Occipital lobe (tissue), 1 donor: ENCODE measurements at regions not wholly inside any gene's neighbourhood (a gene's known extent, or its start where the extent isn't known, plus 50 kb on each side); places are given as distances from the start of the nearest gene placed in this dataset.
"Not testable (repeated sequence)": the region's sequence is repeated elsewhere in the genome, so short reads cannot be mapped to it uniquely, and the experiment has no call there.

Experiments used
- DNase-seq: peaks from one replicate; lab custom pipeline; 2025; lab: John Stamatoyannopoulos, UW

DNA sequence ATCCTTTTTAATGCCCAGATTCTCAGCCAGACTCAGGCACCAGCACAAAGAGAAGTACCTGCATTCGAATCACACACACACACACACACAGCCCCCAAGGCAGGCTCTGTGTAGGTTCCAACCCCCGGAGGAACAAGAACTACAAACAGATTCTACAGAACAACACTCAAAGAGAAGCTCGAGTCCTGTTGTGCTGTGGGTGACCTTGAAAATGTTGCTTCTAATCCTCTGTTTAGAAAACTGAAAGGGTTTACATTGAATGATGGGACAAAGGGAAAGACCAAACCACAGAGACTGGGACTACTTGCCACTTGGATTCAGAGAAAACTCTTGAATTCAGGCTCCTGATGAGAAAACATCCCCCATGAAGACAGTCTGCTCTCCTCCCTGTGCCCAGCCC lies 568.8 kb upstream of the C16orf82 start:
- no peak for DNase-seq

- DNase-seq: no peak
Observed at GRCh38 chr16:26500326-26500725, 566.4 kb upstream of the C16orf82 start.

- DNase-seq: no peak
Observed at GRCh38 chr16:26505496-26505895, 561.2 kb upstream of the C16orf82 start.

DNA sequence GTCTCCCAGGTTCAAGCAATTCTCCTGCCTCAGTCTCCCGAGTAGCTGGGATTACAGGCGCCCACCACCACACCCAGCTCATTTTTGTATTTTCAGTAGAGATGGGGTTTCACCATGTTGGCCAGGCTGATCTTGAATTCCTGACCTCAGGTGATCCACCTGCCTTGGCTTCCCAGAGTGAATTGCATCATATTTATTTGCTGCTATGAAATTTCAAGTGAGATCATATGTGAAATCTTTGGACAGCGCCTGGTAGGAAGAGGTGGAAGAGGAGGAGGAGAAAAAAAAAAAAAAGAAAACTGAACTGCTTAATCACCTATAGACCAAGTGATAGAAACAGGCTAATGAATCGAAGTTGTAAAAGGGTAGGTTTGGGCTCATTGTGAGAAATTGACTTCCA lies 557.8 kb upstream of the C16orf82 start:
- not testable (repeated sequence) for DNase-seq

- DNase-seq: no peak
Observed at GRCh38 chr16:26510924-26511323, 555.8 kb upstream of the C16orf82 start.

- no peak for DNase-seq
Observed at GRCh38 chr16:26511463-26511862, 555.3 kb upstream of the C16orf82 start.

DNA sequence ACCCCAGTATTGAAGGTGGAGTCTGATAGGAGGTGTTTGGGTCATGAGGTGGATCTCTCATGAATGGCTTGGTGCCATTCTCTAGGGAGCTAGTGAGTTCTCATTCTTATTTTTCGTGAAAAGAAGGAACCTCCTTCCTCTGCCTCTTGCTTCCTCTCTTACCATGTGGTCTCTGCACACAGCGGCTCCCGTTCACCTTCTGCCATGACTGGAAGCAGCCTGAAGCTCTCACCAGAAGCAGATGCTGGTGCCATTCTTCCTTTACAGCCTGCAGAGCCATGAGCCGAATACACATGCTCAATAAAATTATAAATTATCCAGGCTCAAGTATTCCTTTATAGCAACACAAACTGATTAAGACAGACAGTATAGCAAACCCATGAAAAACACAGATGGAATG lies 545.1 kb upstream of the C16orf82 start:
- no peak for DNase-seq

DNA sequence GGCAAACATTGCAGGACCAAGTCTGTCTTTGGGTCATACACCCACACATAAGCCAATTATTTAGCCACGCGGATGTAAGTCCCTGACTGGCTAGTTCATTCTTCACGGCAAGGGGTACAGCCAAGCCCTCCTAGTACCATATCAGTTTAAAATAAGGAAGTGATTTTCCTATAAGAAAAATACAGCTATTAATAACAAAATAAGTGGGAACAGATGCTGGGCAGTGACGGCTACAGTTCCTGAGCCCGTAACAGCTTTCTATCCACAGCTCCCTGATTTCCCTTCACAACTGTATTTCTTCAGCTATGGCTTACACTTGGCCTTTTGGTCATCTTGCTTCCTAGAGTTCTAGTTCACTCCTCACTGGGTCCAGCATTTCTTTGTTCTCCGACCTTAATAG lies 542.4 kb upstream of the C16orf82 start:
- no peak for DNase-seq

DNA sequence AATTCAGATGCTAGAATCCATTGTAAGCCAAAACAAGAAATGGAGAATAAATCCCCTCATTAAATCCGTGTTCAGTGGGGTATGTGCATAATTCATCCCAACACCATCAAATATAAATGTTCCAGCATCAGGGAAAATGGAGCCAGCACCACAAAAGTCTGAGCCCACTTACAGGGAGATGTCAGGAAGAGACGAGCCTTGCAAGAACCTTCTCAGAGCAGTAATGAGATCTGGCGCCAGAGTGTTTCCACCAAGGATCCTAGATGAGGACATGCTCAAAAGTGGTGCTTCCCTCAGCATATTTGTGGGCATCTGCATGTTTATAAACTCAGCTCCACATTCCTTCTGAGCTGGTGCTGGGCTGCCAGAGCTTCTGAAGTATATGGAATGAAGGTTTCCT lies 541.9 kb upstream of the C16orf82 start:
- DNase-seq: no peak

DNA sequence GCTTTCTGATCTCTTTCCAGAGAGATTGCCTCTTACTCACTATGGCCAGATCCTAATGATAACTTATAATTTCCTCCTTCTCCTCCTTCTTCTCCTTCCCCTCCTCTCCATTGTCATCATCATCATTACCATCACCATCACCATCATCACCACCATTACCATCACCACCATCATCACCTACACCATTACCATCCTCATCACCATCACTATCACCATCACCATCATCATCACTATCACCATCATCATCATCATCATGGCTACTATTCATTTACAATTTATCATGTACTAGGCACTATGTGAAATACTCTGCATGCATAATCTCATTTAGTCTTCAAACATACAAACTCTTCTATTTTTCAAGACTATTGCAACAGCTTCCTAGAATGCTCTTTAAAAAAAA lies 540.9 kb upstream of the C16orf82 start:
- no peak for DNase-seq

DNA sequence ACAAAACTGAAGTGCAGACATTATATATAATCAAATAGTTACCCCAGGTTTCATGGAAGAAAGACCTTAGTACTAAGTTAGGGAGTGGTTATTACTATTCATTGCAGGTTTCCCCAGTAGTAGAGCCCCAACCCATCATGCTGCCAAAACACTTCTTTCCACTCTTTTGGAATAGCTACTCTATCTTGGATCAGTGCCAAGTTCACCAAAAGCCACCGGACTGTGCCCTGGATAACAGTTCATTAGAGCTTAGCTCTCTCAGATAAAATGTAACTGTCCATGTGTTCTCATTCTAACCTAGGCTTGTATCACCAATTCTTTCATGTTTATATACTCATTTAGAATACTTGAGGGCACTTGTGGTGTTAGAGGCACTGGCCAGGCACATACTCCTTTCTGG lies 540.1 kb upstream of the C16orf82 start:
- DNase-seq: no peak

GRCh38 chr16:26530584-26531289 lies 536.0 kb upstream of the C16orf82 start:
- DNase-seq: no peak

DNA sequence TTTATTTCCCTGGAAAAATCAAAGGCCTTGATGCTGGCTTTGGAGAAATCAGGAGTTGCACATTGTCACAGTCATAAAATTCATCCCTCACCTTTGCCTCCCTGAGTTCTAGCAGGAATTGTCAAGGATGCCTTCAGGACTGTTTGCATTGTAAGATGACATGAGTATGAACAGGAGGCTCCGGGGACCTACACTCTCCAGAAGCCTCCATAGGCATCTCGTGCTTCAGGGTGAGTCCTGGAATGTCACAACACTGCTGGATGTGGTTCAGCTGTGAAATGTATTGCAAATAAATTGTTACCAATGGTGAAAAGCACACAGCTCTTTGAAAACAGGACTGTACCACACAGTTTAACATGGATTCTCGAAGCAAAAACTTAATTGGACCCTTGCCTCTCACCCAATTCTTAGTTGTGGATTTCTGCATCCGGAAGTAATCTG lies 535.4 kb upstream of the C16orf82 start:
- DNase-seq: no peak

GRCh38 chr16:26532456-26532855 lies 534.3 kb upstream of the C16orf82 start:
- DNase-seq: no peak

DNA sequence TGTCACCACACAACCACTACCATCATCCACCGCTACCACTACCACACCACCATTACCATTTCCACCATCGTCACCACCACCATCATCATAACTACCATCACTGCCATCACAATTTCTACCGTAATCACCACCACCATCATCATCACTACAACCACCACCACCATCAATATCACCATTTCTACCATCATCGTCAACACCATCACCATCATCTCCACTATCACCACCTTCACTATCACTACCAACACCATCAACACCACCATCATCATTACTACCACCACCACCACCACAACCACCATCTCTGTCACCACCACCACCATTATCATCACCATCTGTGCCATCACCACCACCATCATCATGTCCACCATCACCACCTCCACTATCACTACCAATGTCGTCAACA lies 524.5 kb upstream of the C16orf82 start:
- no peak for DNase-seq

DNA sequence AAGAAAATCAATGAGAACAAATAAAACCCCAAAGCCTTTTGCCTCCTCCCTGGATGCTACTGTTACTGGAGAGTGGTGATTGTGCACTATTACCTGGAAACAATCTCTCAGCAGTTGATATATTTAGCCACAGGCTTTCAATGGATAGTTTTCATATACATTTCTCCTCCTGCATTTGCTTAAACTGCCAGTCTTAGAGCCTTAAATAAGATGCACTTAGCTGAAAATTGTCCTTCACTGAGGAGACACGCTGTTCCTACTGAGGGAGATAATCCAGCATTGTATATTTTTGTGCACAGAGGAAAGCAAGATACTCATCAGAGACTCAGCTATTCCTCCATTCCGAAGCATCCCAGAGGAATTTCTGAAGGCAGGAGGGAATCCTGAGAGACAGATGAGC lies 520.2 kb upstream of the C16orf82 start:
- no peak for DNase-seq

- DNase-seq: no peak
Observed at GRCh38 chr16:26547681-26548080, 519.0 kb upstream of the C16orf82 start.

GRCh38 chr16:26550111-26550610 lies 516.6 kb upstream of the C16orf82 start:
- DNase-seq: no peak

- DNase-seq: no peak
Observed at GRCh38 chr16:26554030-26554429, 512.7 kb upstream of the C16orf82 start.

DNA sequence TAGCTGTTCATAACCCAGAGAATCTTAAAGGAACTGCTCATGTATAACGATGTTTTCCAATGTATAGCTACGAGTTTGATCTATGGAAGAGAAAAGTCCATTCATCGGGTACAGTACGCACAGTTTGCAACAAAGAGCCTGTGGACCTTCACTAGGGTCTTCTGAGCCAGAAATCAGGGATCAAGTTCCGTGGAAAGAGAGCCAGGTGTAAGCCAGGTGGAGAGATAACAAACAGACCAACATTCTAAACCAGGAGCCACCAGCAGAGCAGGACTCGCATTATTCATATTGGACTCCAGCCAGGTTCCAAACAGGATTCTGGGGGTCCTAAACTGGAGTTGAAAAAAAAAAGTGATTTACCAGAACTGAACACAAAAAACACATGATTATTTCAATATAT lies 505.4 kb upstream of the C16orf82 start:
- no peak for DNase-seq

DNA sequence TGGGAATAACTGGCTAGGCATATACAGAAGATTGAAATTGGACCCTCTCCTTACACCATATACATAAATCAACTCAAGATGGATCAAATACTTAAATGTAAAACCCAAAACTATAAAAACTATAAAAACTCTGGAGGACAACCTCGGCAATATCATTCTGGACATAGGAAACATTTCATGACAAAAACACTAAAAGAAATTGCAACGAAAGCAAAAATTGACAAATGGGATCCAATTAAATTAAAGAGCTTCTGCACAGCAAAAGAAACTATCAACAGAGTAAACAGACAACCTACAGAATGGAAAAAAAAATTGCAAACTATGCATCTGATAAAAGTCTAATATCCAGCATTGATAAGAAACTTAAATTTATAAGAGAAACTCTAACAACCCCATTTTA lies 503.7 kb upstream of the C16orf82 start:
- no peak for DNase-seq

- no peak for DNase-seq
Observed at GRCh38 chr16:26567356-26567755, 499.4 kb upstream of the C16orf82 start.

DNA sequence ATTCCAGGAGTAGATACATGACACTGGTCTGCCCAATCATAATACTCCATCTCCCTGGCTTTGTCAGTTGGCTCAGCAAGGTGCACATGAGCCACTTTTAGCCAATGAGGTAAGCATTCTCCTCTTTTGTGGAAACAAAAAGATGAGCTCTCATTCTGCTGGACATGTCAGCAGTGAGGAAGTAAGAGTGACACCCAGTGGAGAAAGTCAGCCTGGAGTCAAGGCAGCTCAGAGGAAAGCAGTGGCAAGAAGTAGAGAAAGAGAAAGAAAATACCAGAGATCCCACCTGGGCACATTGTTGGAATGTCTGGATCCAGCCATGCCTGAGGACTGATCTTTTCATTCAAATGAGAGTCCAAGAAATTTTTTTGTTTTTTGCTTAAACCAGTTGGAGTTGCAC lies 496.9 kb upstream of the C16orf82 start:
- DNase-seq: peak; percentile 8

DNA sequence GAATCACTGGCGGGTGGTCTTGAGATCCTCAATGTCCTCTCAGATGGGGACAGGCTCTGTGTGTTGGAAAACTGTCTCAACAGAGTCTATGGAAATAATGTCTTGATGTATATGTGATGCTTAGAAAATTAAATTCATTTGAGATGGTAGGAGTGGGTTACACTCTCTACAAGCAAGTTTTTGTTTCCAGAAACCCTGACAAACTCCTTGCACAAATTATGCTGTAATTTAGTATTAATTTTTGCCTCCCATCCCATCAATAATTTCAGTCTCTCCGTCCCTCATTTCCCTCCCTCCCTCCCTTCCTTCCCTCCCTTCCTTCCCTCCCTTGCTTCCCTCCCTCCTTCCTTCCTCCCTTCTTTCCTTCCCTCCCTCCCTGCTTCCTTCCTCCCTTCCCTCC lies 488.0 kb upstream of the C16orf82 start:
- DNase-seq: no peak
